Left renal pelvis (tissue), 4 donors: ENCODE measurements at regions not wholly inside any gene's neighbourhood (a gene's known extent, or its start where the extent isn't known, plus 50 kb on each side); places are given as distances from the start of the nearest gene placed in this dataset.
"Not testable (repeated sequence)": the region's sequence is repeated elsewhere in the genome, so short reads cannot be mapped to it uniquely, and the experiment has no call there.

Experiments used
- DNase-seq, 4 donors: peaks; one replicate each; pipeline ENCODE4 v3.0.0-alpha.2; 2013; ENCODE audit warnings: low read depth in 4 of 4, low spot score in 3 of 4

DNA sequence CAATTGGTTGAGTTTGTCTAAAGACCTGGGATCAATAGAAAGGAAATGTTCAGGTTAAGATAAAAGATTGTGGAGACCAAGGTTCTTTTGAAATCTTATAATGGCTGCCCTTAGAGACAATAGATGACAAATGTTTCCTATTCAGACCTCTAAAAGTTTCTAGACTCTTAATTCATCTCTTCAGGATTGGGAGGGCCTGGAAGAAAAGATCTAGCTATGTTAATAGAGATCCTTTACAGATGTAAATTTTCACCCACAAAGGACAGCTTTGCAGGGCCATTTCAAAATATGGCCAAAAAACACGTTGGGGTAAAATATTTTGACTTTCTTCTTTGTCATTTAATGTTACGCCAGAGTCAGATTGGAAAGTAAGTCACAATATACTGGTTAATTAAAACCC is 1739.6 kb downstream of the ARAP2 start:
- DNase-seq, result not testable (repeated sequence)

DNA sequence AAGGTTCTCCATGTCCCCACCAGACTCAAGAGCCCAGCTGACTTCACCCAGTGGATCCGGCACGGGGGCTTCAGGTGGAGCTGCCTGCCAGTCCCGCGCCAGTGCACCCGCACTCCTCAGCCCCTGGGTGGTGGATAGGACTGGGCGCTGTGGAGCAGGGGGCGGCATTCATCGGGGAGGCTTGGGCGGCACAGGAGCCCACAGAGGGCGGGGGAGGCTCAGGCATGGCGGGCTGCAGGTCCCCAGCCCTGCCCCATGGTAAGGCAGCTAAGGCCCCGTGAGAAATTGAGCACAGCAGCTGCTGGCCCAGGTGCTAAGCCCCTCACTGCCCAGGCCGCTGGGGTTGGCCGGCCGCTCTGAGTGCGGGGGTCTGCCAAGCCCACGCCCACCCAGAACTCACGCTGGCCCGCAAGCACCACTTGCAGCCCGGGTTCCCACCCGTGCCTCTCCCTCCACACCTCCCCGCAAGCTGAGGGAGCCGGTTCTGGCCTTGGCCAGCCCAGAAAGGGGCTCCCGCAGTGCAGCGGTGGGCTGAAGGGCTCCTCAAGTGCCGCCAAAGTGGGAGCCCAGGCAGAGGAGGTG is 1737.7 kb downstream of the ARAP2 start:
- not testable (repeated sequence) for DNase-seq

DNA sequence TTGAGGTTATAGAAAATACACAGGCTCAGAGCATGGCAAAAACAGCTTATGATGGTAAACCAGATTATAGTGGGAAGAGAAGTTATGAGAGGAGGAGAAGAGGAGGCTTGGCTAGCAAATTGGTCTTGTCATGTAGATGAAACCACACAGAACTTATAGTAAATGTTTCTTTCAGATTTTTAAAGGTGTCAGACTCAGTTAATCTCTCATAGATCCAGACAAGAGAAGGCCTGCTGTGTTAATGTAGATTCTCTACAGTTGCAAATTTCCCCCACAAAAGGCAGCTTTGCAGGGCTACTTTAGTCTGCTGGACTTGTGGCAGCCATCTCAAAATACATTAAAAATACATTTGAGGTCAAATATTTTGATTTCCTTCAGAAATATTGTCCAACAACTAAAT is 1731.7 kb downstream of the ARAP2 start:
- no peak for DNase-seq

DNA sequence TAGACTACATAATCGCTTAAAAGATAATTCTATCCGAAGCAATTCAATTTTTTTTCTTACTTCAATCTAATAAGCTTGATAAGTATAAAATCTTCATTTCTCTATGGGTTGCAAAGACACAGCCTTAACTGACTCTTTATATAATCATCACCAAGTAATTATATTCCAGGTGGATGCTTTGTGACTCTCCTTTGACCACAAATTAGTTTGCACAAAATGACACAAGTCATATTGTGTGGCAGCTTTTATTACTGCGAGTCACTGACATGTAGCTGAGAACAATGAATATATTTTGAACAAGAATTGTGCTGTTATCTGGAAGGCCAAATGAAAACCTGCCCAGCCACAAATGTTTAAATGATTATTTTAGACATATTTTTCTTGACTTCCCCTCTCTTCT is 1727.8 kb downstream of the ARAP2 start:
- no peak for DNase-seq

DNA sequence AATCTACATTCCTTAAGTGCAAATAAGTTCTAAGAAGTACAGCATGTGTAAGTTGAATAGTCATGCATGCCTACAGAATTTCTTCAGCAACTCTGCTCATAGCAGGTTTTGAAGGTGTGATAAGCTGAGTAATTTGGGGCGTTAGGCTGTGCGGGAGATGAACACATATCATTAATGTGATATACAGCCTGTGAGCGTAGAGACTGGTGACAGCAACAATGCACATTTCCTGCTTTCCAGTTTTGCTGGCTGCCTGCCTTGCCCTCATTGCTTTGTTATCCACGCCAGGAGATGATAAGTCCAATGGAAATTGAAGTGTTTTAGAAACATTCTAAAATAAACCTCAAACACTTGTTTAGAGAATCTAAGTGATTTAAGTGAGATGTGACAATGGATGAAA is 1709.4 kb downstream of the ARAP2 start:
- no peak for DNase-seq

DNA sequence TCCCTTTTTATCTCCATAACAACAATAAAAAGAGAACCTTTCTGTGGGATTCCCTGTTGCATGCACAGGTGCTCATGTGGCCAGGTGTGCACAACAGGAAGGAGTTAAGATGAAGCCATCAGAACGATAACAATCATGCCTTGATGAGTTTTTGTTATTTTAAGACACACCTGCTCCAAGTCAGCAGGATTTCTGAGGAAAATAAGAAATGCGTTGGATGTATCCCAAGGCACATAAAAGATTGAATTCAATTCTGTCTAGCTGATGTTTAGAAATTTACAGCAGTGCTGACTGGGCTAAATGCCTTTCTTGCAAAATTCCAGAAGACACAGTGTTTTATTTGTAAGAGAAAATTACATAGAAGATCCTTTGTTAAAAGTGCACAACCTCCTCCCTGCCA is 1678.2 kb downstream of the ARAP2 start:
- no peak for DNase-seq

DNA sequence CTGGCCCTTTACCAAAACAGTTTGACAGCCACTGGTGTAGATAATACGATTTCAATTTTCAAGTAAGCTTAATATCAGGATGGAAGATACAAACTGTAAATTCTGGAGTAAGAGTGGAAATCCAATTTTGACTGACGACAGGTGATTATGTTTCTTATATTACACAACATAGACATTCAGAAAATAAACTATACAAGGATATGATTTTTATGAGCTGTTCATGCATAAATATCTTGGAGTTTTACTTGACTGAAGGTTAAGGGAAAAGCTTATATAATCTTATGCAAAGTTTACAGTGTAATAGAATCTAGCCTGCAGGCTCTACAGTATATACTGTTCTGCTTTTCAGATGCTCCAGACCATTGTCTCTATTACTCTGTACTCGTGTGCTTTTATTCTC is 1672.3 kb downstream of the ARAP2 start:
- DNase-seq, result no peak

DNA sequence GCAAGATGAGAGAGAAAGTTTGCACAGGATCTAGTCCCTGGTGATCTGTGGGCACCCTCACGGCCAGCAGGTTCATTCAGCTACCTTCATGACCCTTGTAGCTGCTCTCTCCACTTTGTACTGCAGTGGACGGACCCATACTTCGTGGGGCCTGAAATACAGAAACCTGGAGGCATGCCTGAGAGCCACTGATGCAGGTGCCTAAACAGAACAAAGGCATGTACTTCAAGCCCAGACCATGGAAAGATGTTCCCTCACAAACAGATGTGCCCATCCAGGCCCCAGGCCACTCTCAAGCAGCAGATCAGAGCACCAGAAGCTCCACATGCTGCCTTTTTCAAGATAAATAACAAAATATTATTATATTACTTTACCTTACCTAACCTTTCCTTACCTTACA is 1629.0 kb downstream of the ARAP2 start:
- DNase-seq, result no peak

DNA sequence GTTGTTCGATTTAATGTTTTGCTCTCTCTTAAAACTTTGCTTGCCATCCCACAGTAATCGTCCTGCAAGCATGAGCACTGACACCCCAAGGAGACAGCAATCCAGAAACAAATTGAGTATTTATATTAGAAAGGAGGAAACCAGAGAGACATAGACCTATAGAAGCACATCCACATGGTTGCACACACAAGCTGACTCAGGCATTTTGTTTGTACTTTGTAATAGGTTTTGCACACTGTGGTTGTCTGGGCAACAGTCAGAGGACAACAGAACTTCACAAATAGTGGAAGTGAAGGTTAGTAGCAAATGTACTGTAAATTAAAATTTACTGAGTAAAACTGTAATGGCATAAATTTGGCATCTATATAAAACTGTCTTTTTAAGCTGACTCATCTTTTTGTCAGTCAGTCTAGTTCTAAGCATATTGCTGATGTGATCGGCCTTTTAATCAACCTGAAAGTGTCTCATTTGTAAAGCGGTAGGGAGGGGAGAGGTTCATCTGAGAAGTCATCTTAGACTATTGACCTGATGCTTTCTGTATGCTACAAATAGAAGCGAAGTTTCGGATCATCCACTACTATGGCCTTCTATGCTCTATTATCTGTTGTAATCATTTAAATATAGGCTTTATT is 1624.7 kb downstream of the ARAP2 start:
- peak in 3 of 4 donors; percentile 17 to 39 (median 18) for DNase-seq

DNA sequence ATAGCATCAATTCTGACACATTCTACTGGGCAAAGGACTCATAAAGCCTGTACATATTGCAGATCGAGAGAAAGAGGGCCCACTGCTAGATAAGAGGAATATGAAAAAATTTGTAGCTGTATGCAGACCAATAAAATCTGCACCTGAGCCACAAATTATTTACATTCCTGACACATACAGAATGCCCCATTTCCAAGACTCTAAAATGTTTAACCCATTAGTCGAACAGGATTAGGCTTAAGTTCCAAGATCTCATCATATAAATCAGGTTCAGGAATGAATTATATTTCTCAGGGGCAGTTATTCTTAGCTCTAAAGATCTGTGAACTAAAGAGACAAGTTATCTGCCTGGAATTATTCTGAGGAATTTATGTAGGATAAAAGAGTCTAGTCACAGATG is 1615.8 kb downstream of the ARAP2 start:
- DNase-seq, result no peak

DNA sequence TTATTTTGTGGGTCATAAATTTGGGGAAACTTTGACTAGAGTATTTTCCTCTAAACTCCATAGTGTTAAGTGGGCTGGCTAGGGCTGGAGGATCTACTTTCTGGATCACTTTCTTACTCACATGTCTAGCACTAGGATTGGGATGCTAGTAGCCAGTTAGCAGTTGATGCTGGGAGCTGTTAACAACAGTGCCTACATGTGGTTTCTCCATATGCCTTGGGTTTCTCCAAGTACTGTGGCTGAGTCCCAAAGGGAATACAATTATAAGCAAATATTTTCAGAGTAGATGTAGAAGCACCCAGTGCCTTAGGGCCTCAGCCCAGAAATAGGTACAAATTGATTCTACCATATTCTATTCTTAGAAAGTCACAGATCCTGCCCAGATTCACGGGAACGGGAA is 1614.9 kb downstream of the ARAP2 start:
- no peak for DNase-seq

DNA sequence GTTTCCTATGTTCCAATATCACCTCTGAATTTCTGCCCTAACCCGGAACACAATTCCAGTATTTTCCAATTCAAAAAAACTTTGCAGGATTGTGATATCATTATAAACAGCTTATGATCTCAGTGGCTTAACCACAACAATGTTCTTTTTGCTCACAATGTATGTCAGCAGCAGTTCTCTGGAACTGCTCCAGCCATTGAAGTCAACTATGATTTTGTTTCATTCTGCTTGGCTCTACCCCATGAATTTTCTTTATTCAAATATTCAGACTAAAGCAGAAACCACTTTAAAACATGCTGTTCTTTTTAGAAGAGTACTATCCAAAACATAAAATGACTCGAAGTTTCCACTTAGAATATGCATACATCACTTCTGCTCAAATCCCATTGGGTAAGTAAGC is 1611.1 kb downstream of the ARAP2 start:
- DNase-seq, result no peak

DNA sequence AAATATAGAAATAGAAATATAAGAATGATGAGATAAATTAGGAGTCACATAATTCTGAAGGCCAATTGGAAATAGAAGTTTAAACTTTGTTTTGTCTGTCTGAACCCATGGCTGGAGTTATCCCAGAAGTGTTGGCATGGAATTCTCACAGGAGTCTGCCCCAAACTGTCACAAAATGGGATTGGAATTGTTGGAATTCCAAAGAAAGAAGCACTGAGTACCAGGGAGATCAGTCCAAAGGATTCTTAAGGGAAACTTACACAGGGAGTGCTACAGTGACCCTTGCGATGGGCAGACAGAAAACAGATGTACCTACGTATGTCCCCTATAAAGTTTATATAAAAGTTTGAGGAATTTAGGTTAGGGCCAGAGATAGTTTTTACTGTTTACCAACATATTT is 1607.7 kb downstream of the ARAP2 start:
- DNase-seq, result no peak

DNA sequence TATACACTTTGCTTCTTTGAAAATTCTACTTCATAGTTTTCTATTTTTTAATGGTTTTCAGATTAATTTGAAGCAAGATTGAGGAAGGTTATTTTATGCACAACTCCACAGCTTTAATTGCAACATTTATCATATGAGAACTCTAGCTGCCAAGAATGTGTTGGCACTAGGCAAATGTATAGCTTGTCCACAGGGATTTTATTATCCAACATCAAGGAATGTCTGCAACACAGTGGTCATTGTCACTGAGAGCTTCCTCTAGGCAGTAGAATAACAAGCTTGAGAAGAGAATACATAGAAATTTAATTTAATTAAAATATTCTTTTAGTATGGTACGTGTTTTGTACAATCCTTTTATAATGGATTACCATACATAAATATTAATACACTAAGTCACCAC is 1600.8 kb downstream of the ARAP2 start:
- DNase-seq, result no peak

DNA sequence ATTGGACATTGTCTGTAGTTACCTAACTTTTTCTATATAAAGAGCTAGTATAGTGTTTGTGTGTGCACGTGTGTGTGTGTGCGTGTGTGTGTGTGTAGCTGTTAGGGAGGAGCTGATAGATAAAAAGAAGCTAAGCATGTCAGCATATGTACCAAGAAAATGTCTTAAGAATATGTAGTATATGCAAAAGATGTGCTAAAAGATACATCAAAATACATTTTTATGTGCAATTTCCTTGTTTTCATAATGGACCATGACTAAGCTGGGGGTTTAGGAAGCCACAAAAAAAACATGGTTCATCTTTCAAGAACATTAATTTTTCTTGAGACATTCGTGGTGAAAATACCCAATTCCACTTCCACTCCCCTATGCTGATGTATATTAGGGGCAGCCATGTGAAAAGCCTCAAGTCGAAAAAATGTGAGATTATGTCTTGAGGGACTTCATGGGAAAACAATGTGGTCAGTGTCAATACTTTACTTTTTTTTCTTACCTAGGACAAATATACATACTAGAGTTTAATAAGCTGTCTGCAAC is 1599.7 kb downstream of the ARAP2 start:
- no peak for DNase-seq

DNA sequence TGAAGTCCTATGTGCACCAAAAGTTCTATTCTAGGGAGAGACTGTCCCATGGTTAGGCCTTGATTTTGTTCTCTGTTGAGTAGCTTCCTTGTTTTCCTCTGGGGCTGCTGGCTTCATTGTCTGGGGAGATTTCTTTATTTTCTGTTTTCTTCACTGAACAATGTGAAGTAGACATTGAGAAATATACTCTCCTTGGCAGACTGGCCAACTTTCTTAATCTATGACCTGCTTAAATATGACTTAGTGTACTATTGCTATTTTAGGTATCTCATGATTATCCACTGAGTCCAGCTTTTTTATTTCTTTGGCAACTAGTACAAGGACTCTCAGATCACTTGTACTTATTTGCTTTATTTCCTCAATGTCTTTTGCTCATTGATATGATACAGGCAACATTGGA is 1594.6 kb downstream of the ARAP2 start:
- no peak for DNase-seq

DNA sequence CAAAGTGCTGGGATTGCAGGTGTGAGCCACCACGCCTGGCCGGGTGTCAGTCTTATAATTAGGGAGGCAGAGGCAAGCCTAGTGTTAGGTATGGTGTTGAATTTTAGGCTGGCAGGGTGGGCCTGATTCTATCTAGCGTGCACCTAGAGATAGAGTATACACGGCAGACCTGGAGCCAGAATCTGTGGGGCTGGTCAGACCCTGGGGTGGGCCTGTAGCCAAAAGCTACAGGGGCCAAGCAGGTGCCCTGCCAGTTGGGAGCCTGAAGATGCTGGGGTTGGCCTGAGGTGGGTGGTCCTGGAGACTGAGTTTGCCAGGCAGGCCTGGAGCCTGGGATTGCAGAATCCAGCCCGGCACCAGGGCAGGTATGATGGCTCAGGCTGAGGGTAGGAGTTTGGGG is 1580.3 kb downstream of the ARAP2 start:
- no peak for DNase-seq

DNA sequence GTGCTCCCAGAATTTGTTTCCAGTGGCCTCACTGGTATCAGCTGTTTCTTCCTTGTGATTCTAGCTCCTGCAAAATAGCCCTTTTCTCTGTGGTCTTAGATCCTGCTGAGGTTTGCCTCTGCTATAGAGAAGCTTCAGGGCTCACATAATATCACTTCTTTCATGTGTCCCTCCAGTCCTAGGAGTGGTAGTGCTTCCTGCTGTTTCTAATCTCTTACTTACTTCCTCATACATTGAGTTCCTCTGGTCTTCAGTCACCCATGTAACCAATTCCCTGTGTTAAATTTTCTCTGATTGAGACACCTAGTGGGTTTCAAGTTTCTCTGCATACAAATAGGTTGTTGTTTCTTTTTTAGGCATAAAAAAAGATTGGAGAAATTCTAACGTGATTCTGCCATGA is 1567.9 kb downstream of the ARAP2 start:
- DNase-seq, result no peak

DNA sequence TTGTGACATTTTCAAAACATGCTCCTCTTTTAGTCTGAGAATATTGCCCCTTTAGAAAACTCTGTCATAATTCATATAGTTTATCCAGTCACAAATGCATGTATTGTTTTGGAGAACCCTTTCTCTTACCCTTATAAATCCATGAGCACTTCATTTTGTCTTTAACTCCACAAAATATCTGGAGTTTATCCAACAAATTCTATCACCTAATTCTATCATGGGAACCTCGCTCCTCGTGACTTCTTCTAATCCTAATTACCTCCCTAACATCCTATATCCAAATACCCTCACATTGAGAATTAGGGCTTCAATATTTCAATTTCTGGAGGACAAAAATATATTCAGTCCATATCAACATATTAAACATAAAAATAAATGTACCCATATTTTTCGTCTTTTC is 1565.9 kb downstream of the ARAP2 start:
- DNase-seq, result no peak

DNA sequence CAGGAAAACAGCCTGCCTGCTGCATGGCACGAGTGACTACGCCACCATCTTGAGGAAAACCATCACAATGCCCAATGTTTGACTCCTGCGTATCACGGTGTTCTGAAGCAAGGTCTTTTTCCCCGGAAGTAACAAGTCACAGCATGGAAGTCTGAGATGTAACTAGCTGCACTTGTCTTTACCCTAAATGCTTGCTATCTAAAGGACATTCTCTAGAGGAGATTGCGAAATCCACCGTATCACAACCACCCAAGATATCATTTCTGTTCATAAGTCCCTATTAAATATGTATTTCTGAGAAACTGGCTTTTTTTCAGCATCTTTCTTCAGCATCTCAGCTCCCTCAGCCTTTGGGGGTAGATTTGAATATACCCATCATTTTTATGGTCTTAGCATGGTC is 1565.1 kb downstream of the ARAP2 start:
- DNase-seq, result no peak

DNA sequence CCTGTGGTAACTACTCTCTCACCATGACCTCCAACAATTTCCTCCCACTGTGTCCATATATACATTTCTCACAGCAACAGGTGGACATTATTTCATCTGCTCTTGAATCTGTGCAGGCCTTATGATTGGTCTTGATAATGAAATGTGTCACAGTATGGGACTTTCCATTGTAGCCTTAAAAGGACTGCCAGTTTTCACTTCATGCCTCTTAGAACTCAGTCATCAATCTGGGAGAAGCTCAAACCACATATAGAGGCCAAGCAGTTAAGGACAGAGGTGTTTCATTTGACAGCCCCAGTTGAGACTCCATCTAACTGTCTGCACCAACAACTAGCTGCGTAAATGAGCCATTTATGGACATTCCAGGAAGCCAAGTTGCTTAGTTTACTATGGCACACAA is 1534.8 kb downstream of the ARAP2 start:
- DNase-seq, result no peak

DNA sequence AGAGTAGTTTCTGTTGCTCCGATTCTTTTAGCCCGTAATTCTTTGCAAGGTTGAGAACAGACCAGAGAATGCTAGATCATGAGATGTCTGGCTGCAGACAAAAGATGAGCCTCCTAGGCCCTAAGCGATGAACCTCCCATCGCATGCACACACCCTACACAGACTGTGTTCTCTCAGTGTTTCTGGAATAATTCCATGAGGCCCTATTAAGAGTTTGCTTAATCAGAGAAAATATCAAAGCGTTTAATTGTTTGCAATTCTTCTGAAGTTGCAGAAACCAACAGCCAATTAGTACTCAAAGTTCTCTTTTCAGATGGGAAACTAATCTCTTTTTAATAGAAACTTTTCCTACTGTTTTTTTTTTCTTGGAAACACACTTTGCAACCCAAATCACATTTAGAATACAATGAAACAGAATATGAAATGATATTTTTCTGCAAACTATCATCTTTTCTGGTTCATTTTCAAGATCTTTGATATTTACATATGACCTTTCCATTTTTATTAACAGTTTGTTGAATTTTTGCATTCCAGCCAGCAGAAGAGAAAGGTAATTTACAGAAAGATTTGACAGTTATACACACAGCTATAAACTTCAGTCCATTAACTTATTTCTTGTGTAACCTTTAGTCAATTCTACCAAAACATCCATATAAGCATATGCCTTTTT is 1525.6 kb downstream of the ARAP2 start:
- no peak for DNase-seq
